T-helper 2 cell (primary cell): ENCODE measurements at regions not wholly inside any gene's neighbourhood (a gene's known extent, or its start where the extent isn't known, plus 50 kb on each side); places are given as distances from the start of the nearest gene placed in this dataset.

ENCODE experiments used
- DNase-seq, 5 experiments: peaks; one replicate each; pipeline versions ENCODE4 v3.0.0 to v3.0.0-alpha.2; 2012 to 2022

GRCh38 chr22:49244466-49245420 is 582.9 kb downstream of the BRD1 start:
- DNase-seq = no peak

GRCh38 chr22:49243965-49244364 is 583.7 kb downstream of the BRD1 start:
- no peak for DNase-seq

GRCh38 chr22:49243335-49243734 is 584.3 kb downstream of the BRD1 start:
- DNase-seq = no peak

- DNase-seq = no peak
These were observed 585.2 kb downstream of the BRD1 start for GRCh38 chr22:49242480-49242879.

- DNase-seq = no peak
These were observed 586.4 kb downstream of the BRD1 start for GRCh38 chr22:49241174-49241851.

- no peak for DNase-seq
These were observed 587.2 kb downstream of the BRD1 start for GRCh38 chr22:49240472-49240871.

GRCh38 chr22:49240016-49240380 is 587.7 kb downstream of the BRD1 start:
- DNase-seq = no peak

- no peak for DNase-seq
These were observed 588.2 kb downstream of the BRD1 start for GRCh38 chr22:49239264-49240015.

- DNase-seq = no peak
These were observed 589.2 kb downstream of the BRD1 start for GRCh38 chr22:49238181-49239141.

GRCh38 chr22:49237703-49238102 is 590.0 kb downstream of the BRD1 start:
- DNase-seq = no peak

- DNase-seq = no peak
These were observed 590.4 kb downstream of the BRD1 start for GRCh38 chr22:49237279-49237678.

- no peak for DNase-seq
These were observed 591.1 kb downstream of the BRD1 start for GRCh38 chr22:49236541-49237075.

- DNase-seq = no peak
These were observed 592.0 kb downstream of the BRD1 start for GRCh38 chr22:49235463-49236300.

GRCh38 chr22:49234459-49234858 is 593.2 kb downstream of the BRD1 start:
- no peak for DNase-seq

- DNase-seq = no peak
These were observed 594.1 kb downstream of the BRD1 start for GRCh38 chr22:49233507-49234100.

GRCh38 chr22:49232319-49233067 is 595.2 kb downstream of the BRD1 start:
- DNase-seq = no peak

GRCh38 chr22:49230194-49230577 is 597.5 kb downstream of the BRD1 start:
- no peak for DNase-seq

- DNase-seq = no peak
These were observed 598.0 kb downstream of the BRD1 start for GRCh38 chr22:49229483-49230193.

- DNase-seq = no peak
These were observed 599.1 kb downstream of the BRD1 start for GRCh38 chr22:49228431-49229037.
